H1 (cell line): ENCODE measurements at regions not wholly inside any gene's neighbourhood (a gene's known extent, or its start where the extent isn't known, plus 50 kb on each side); places are given as distances from the start of the nearest gene placed in this dataset.

Experiments used
- ATF2 ChIP-seq: IDR thresholded peaks from 2 replicates; pipeline ENCODE4 v1.6.1; 2012; ENCODE audit warnings: low read length, inconsistent platforms
- CEBPB ChIP-seq: IDR thresholded peaks from 2 replicates; pipeline ENCODE4 v1.6.1; 2012; ENCODE audit warnings: low read depth, low read length
- CHD7 ChIP-seq: fragments of 300-600 bp; sonication (generic); IDR thresholded peaks from 2 replicates; pipeline ENCODE4 v1.7.1; 2012; ENCODE audit warnings: low read length, moderate library complexity, mild to moderate bottlenecking, inconsistent platforms; ENCODE audit not compliant: insufficient replicate concordance
- GTF2F1 ChIP-seq: IDR thresholded peaks from 2 replicates; pipeline ENCODE4 v1.6.1; 2012; ENCODE audit warnings: low read depth, low read length, improper control_type of control experiment, borderline replicate concordance
- HDAC2 ChIP-seq, 2 experiments: fragments of 300-600 bp in 1 of 2; sonication (generic) in 1 of 2; IDR thresholded peaks; 2 replicates each; pipeline ENCODE4 v1.6.1; 2011 to 2012; ENCODE audit warnings: low read depth in 2 of 2, low read length in 2 of 2, mild to moderate bottlenecking in 2 of 2, moderate library complexity in 2 of 2, borderline replicate concordance in 1 of 2, inconsistent platforms in 1 of 2
- JUND ChIP-seq: IDR thresholded peaks from 2 replicates; pipeline ENCODE4 v1.6.1; 2011; ENCODE audit warnings: mild to moderate bottlenecking, improper control_type of control experiment, low read length
- KDM4A ChIP-seq: IDR thresholded peaks from one replicate; pipeline ENCODE4 v1.7.1; 2012; ENCODE audit warnings: low read depth, mild to moderate bottlenecking, moderate library complexity, low read length, inconsistent platforms; ENCODE audit not compliant: severe bottlenecking
- RBBP5 ChIP-seq: IDR thresholded peaks from 2 replicates; pipeline ENCODE4 v1.7.1; 2012; ENCODE audit warnings: low read depth, mild to moderate bottlenecking, inconsistent platforms, low read length, moderate library complexity, borderline replicate concordance
- RFX5 ChIP-seq: IDR thresholded peaks from 2 replicates; pipeline ENCODE4 v1.6.1; 2011; ENCODE audit warnings: low read depth, low read length, improper control_type of control experiment, borderline replicate concordance
- TAF7 ChIP-seq: optimal IDR thresholded peaks from 2 replicates; pipeline ENCODE3; 2011; ENCODE audit warnings: low read depth, mild to moderate bottlenecking, inconsistent platforms, low read length, moderate library complexity, borderline replicate concordance

- no peak for TF ChIP-seq CHD7
- no peak for TF ChIP-seq KDM4A
- TF ChIP-seq TAF7: no peak
- TF ChIP-seq HDAC2 (IDR thresholded peaks at IDR 0.05; ENCODE audit: borderline replicate concordance in 1 of 2, low read depth in 2 of 2, low read length in 2 of 2): no peak
- TF ChIP-seq ATF2: no peak
- no peak for TF ChIP-seq RBBP5
- TF ChIP-seq GTF2F1: no peak
- TF ChIP-seq RFX5: no peak
- no peak for TF ChIP-seq CEBPB
- no peak for TF ChIP-seq JUND
Observed at GRCh38 chr7:96773483-96773882, 63.8 kb upstream of the SEM1 start (continued).
